ENCODE measurements at regions not wholly inside any gene's neighbourhood (a gene's known extent, or its start where the extent isn't known, plus 50 kb on each side); places are given as distances from the start of the nearest gene placed in this dataset.

- no peak for DNase-seq
Measured at GRCh38 chr6:56863366-56863765, 91.5 kb upstream of the BEND6 start.

- DNase-seq, result no peak
Measured at GRCh38 chr6:56862415-56863175, 92.3 kb upstream of the BEND6 start.

- no peak for DNase-seq
Measured at GRCh38 chr6:56860475-56860874, 94.4 kb upstream of the BEND6 start.

GRCh38 chr6:56856036-56856580 is 98.8 kb upstream of the BEND6 start:
- no peak for DNase-seq

GRCh38 chr6:56854086-56854485 is 100.8 kb upstream of the BEND6 start:
- DNase-seq, result no peak

GRCh38 chr6:56853541-56853940 is 101.4 kb upstream of the BEND6 start:
- DNase-seq, result no peak

- DNase-seq, result peak; percentile 44
Measured at GRCh38 chr6:56852260-56853010, 102.5 kb upstream of the BEND6 start.

GRCh38 chr6:56851541-56852259 is 103.2 kb upstream of the BEND6 start:
- DNase-seq, result peak; percentile 83

- DNase-seq, result no peak
Measured at GRCh38 chr6:56851074-56851473, 103.8 kb upstream of the BEND6 start.

- no peak for DNase-seq
Measured at GRCh38 chr6:56850626-56851025, 104.3 kb upstream of the BEND6 start.

- DNase-seq, result no peak
Measured at GRCh38 chr6:56849896-56850295, 105.0 kb upstream of the BEND6 start.

- DNase-seq, result no peak
Measured at GRCh38 chr6:56848105-56848504, 106.8 kb upstream of the BEND6 start.

GRCh38 chr6:56845032-56845431 is 109.9 kb upstream of the BEND6 start:
- no peak for DNase-seq

GRCh38 chr6:56843476-56844349 is 111.2 kb upstream of the BEND6 start:
- DNase-seq, result peak; percentile 67

- DNase-seq, result no peak
Measured at GRCh38 chr6:56842686-56843475, 112.0 kb upstream of the BEND6 start.

- no peak for DNase-seq
Measured at GRCh38 chr6:56841751-56842150, 113.2 kb upstream of the BEND6 start.

- no peak for DNase-seq
Measured at GRCh38 chr6:56841381-56841749, 113.5 kb upstream of the BEND6 start.

GRCh38 chr6:56840467-56841380 is 114.2 kb upstream of the BEND6 start:
- DNase-seq, result peak; percentile 73

GRCh38 chr6:56839533-56840183 is 115.2 kb upstream of the BEND6 start:
- no peak for DNase-seq
